ENCODE measurements at regions not wholly inside any gene's neighbourhood (a gene's known extent, or its start where the extent isn't known, plus 50 kb on each side); places are given as distances from the start of the nearest gene placed in this dataset.
A peak's percentile ranks its signal among the peaks of the same experiment; 100 is the strongest.

GRCh38 chr5:77839691-77840090 lies 63.6 kb upstream of the TBCA start:
- Histone ChIP-seq H3K9ac (no peak overlapping the region), H3K27me3 (peaks cover 23 to 35% (median 32%) of the 10 kb centered on the region in 11 experiments), H3K4me3 (no peak overlapping the region), H3K36me3 (no peaks in the 10 kb centered on the region), H3K4me2 (no peak overlapping the region), H3K4me1 (peaks cover 3 to 8% (median 6%) of the 10 kb centered on the region in 10 experiments; a peak in 15 of 20 replicates), H4K20me1 (no peaks in the 10 kb centered on the region; a peak in 3 of 22 replicates), H3K9me3 (replicated peaks in 1 of 11) (peaks cover 0 to 11% (median 4%) of the 10 kb centered on the region in 11 experiments; a peak in 5 of 22 replicates), H3K27ac (no peak overlapping the region)
- TF ChIP-seq Cebpa-rat (IDR thresholded peaks at IDR 0.05): no peak

DNA sequence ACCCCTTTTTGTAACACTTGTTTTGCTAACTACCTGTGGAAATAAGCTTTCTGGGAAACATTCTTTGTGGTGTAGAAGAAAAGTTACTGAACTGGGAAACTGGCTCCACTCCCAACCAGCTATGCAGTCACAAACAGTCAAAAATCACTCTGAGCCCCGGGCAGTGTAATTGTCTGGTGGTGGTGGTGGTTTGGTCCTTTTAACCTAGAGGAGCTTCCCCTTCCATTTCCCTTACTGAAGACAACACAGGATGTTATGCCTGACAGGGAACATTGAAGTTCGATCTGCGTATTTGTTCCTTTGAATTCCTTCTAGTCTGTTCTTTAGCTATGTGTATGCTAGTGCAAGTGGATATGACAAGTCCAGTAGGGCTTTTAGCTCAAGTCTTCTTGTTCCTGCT lies 56.8 kb upstream of the TBCA start:
- no peak for TF ChIP-seq Cebpa-rat (IDR thresholded peaks at IDR 0.05)
- H3K9ac ChIP-seq: no peak overlapping the region

DNA sequence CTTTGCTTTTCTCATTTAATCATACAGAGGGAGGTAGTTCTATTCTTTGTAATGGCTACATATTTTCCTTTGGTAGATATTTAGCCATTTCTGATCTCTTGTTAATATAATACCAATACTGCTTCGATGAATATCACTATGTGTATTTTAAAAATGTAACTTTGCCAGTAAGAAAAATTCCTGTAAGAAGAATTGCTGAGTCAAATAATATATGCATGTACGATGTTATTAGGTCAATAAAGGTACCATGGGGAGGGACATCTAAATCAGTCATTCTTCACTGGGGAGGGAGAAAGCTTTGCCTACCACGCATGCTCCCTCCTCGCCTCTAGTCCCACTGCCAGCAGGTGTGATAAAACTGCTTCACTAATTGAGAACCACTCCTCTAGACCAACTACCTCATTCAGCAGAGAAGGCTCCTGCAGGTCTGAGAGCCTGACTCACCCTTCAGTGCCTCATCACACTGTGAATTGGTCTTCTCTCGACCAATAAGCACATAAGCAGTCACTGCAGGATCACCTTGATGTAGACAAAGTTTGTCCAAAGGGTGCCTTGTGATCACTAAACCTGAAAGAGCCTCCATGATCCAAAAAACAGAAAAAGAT lies 56.1 kb upstream of the TBCA start:
- Histone ChIP-seq H4K20me1 (no peaks in the 10 kb centered on the region), H3K27me3 (no peaks in the 10 kb centered on the region), H3K27ac (no peak overlapping the region), H3K9ac (no peak overlapping the region), H3K4me3 (no peak overlapping the region), H3K4me1 (peaks cover 0 to 4% (median 0%) of the 10 kb centered on the region in 10 experiments; a peak in 1 of 20 replicates), H3K36me3 (no peaks in the 10 kb centered on the region), H3K9me3 (replicated peaks in 1 of 11) (no peaks in the 10 kb centered on the region), H3K4me2 (peak overlapping the region in 5 of 11 experiments; percentile 1 to 35 (median 22); a peak in 6 of 22 replicates)
- no peak for TF ChIP-seq Cebpa-rat (IDR thresholded peaks at IDR 0.05)

More for the DNA sequence above, 56.8 kb upstream of the TBCA start:
- Histone ChIP-seq H3K36me3 (no peaks in the 10 kb centered on the region), H3K4me2 (peak overlapping the region in 7 of 11 experiments; percentile 1 to 35 (median 22); a peak in 8 of 22 replicates), H3K27ac (no peak overlapping the region), H3K4me3 (no peak overlapping the region), H3K4me1 (peaks cover 0 to 4% (median 0%) of the 10 kb centered on the region in 10 experiments; a peak in 1 of 20 replicates), H4K20me1 (no peaks in the 10 kb centered on the region), H3K27me3 (no peaks in the 10 kb centered on the region), H3K9me3 (replicated peaks in 1 of 11) (no peaks in the 10 kb centered on the region)

- Histone ChIP-seq H4K20me1 (no peaks in the 10 kb centered on the region), H3K4me3 (no peak overlapping the region), H3K4me1 (peaks cover 0 to 22% (median 14%) of the 10 kb centered on the region in 10 experiments; a peak in 14 of 20 replicates), H3K9ac (no peak overlapping the region), H3K27ac (no peak overlapping the region), H3K9me3 (replicated peaks in 1 of 11) (peaks cover 0 to under 1% (median 0%) of the 10 kb centered on the region in 11 experiments; a peak in 2 of 22 replicates), H3K4me2 (no peak overlapping the region), H3K27me3 (no peaks in the 10 kb centered on the region), H3K36me3 (no peaks in the 10 kb centered on the region)
- no peak for TF ChIP-seq Cebpa-rat (IDR thresholded peaks at IDR 0.05)
These were observed 52.3 kb upstream of the TBCA start for GRCh38 chr5:77828445-77828844.

All from BLaER1 treated with 17β-estradiol and CSF1 and Interleukin-3, amounts not matched to agents 10 nM and 100 nM (cell line).